ENCODE measurements at regions not wholly inside any gene's neighbourhood (a gene's known extent, or its start where the extent isn't known, plus 50 kb on each side); places are given as distances from the start of the nearest gene placed in this dataset.

GRCh38 chr16:48487287-48487686, 102.1 kb upstream of the SIAH1 start:
- DNase-seq = no peak

- DNase-seq = no peak
Observed at GRCh38 chr16:48481772-48482171, 96.6 kb upstream of the SIAH1 start.

- no peak for DNase-seq
Observed at GRCh38 chr16:48481211-48481610, 96.0 kb upstream of the SIAH1 start.

- DNase-seq = no peak
Observed at GRCh38 chr16:48479955-48480354, 94.7 kb upstream of the SIAH1 start.

GRCh38 chr16:48479329-48479728, 94.1 kb upstream of the SIAH1 start:
- DNase-seq = no peak

DNA sequence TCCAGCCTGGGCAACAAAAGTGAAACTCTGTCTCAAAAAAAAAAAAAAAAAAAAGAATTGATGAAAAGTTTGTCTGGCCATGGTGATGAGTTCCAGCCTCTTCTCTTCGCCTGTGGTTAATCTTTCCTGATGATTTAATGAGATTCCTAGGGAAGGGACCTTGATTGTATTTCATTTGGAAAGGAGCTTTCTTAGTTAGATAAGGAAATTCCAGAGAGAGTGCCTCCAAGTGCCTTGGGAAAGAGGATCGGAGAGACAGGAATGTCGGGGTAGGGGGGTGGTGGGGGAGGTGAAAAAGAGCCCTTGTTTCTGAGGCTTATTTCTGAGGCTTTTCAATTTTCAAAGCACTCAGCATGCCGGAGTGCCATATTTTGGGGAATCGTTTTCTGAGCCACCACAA, 93.2 kb upstream of the SIAH1 start:
- peak; percentile 54 for DNase-seq

GRCh38 chr16:48471435-48471834, 86.2 kb upstream of the SIAH1 start:
- no peak for DNase-seq

DNA sequence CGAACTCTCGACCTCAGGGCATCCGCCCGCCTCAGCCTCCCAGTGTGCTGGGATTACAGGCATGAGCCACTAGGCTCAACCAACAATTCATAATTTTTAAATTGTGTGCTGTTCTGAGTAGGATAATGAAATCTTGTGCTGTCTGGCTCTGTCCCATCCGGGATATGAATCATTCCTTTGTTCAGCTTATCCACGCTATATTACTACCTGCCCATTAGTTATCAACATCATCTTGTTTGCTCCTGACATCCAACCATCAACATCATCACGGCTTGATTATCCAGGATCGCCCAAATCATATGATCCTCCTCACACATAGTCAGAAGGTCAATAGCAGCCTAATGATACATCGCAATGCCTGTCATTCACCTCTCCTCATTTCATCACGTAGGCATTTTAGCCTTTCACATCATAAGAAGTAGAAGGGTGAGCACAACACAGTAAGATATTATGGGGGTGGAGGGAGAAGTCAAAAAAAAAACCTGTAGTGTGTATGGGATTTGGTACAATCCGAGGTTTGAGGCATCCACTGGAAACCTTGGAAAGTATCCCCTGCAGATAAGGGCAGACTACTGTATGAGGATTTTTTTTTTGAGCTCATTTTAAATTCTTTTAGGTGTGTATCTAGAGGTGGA, 77.0 kb upstream of the SIAH1 start:
- no peak for DNase-seq

- DNase-seq = no peak
Observed at GRCh38 chr16:48459167-48459566, 74.0 kb upstream of the SIAH1 start.

GRCh38 chr16:48454051-48454450, 68.8 kb upstream of the SIAH1 start:
- no peak for DNase-seq

- no peak for DNase-seq
Observed at GRCh38 chr16:48452991-48453760, 68.0 kb upstream of the SIAH1 start.

- no peak for DNase-seq
Observed at GRCh38 chr16:48451323-48451722, 66.1 kb upstream of the SIAH1 start.

- peak; percentile 11 for DNase-seq
Observed at GRCh38 chr16:48450367-48450766, 65.2 kb upstream of the SIAH1 start.

- DNase-seq = no peak
Observed at GRCh38 chr16:48448841-48449481, 63.7 kb upstream of the SIAH1 start.

GRCh38 chr16:48447940-48448536, 62.8 kb upstream of the SIAH1 start:
- DNase-seq = no peak

DNA sequence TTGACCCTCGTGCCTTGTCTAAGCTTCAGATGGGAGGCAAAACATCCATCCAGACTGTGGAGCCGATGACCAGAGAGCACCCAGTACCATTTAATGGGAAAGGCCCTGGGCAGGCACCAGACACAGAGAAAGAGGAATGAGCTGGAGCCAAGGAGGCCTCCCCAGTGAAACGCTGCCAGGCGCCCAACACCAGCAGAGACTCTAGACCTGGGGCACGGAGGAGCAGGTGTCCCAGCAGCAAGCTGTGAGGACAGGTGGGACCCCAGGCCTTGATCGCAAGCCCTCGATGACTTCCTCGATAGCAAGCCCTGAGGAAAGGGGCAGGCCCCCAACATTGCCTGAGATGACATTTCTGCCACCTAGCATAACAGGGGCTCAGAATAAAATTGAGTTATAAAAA, 62.2 kb upstream of the SIAH1 start:
- no peak for DNase-seq

DNA sequence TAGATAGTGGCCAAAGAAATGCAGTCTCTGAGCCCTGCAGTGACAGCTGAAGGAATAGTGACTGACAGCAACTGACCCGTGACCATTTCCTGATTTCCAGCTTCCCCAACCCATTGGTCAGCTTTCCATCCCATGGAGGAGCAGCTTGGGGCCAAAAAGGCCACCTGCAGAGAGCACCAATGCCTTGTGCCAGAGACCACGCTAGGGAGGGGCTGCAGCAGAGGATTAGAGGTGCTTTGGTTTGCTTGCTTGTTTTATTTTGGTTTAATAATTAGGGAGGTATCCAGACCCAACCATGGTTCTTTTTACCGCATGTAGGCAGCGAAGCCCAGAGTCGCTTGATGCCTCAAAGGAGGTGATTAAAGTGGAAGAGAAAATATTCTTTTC, 61.3 kb upstream of the SIAH1 start:
- DNase-seq = no peak

- DNase-seq = no peak
Observed at GRCh38 chr16:48445782-48446533, 60.7 kb upstream of the SIAH1 start.

- DNase-seq = peak; percentile 90
Observed at GRCh38 chr16:48444574-48444973, 59.4 kb upstream of the SIAH1 start.

DNA sequence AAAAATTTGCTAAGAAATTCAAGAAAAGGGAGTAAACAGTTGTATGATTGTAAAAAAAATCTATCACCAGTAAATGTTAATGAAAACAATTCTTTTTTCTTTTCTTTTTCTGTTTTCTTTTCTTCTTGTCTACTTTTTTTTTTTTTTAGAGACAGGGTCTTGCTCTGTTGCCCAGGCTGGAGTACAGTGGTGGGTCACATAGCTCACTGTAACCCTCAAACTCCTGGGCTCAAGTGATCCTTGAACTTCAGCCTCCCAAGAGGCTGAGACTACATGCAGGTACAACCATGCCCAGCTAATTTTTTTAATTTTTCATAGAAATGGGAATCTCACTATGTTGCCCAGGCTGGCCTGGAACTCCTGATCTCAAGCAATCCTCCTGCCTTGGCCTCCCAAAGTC, 57.2 kb upstream of the SIAH1 start:
- no peak for DNase-seq

- DNase-seq = no peak
Observed at GRCh38 chr16:48441863-48442279, 56.7 kb upstream of the SIAH1 start.

GRCh38 chr16:48441106-48441505, 55.9 kb upstream of the SIAH1 start:
- no peak for DNase-seq

DNA sequence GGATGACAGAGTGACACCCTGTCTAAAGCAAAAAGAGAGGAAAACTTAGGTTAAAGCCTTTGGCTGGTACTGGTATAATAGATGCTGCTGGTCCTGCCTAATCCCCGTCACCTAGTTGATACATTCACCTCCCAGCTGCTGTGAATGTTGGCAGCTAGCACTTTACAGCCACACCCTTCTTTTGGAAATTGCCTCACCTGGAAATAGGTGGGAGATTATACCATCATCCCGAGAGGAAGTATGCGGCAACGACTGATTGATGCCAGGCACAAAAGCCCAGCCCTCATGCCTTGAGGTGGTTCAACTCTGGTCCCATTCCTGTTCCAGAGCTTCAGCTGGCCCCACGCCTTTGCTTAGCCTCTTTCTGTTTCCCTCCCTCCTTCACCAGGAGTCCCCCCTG, 53.2 kb upstream of the SIAH1 start:
- DNase-seq = no peak

All from fibroblast of upper back skin (primary cell).